Muscle of back (tissue), 3 donors: ENCODE measurements at regions not wholly inside any gene's neighbourhood (a gene's known extent, or its start where the extent isn't known, plus 50 kb on each side); places are given as distances from the start of the nearest gene placed in this dataset.

Experiments
- DNase-seq, 3 donors: peaks; one replicate each; pipeline versions ENCODE4 v3.0.0 to v3.0.0-alpha.2; 2013

- DNase-seq, result no peak
Measured at GRCh38 chr13:79829880-79830279, 348.9 kb downstream of the NDFIP2 start.

DNA sequence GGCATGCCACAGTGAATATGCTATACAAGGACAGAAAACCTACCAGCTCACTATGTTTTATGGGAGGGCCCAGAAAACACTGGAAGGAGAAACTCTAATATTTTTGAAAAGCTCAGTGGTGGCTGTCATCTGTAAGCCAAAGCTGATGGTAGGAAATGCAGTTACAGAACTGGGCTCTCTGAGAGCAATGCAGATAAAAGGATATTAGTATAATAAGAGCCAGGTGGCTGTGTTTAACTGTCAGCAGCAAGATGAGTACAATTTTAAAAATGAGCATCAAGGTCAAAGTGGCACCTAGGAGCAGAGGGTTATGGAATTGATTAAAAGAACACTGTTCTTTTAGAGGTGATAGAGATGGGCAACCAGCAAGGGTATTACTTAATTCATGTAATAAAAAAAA lies 345.0 kb downstream of the NDFIP2 start:
- DNase-seq, result no peak

DNA sequence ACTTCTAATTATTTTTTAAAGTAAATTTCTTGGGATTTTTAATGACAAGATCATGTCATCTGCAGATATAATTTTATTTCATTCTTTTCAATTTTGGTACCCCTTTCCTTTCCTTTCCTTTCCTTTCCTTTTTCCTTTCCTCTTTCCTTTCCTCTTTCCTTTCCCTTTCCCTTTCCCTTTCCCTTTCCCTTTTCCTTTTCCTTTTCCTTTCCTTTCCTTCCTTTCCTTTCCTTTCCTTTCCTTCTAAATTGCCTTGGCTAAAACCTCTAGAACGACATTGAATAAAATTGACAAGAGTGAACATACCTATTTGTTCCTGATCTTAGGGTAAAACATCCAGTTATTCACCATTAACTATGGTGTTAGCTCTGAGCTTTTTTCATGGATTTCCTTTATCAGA lies 334.1 kb downstream of the NDFIP2 start:
- DNase-seq, result no peak

DNA sequence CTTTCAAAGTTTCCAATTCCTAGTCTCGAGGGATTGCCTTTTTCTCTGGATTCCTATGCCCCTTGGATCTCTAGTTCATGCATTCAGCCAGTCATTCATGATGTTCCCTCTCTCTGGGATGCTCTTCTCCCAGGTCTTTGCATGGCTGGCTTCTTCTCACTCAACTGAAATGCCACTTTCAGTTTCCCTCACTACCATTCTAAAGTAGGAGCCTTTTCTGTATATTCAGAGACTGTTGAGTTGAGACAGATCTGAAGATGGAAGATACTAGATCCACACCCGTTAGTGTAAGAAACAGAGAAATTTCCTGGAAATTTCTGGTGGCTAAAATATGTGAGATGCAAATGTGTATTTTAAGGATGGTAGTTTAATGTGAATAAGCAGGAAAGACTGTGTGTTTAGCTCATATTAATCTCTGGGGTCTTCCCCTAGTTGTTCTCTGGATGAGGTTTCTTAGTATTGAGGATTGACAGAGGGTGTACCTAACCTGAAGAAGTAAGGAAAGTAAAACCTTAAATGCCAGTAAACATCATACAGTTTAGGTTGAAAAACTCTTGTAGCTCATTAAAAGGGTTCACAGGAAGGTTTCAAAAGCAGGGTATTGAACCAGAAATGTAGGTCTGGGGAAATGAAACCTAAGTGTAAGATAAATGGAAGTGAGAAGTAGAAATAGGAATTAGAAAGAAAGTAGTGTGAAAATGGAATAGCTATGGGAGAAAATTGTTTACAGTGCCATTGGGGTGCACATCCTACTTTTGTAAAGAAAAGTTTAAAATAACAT lies 331.3 kb downstream of the NDFIP2 start:
- DNase-seq, result no peak

GRCh38 chr13:79811170-79811569 lies 330.2 kb downstream of the NDFIP2 start:
- DNase-seq, result no peak

DNA sequence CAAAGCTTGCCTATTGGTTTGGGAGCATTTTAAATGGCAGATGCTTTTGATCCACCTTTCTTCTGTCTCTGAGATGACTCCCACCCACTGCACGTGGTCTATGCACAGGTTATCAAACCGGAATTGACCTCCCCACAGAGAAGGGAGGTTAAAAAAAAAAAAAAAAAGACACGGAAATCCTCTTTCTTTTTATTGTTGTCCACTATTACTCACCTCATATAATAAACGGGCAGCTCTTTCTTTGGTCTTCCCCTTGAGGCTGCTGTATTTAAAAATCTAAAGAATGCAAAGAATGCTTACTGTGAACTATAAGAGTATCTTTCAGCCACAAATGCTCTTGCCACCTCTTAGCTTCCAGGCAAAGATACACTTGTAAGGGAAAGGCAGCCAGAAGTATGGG lies 329.7 kb downstream of the NDFIP2 start:
- peak in 1 of 3 donors; percentile 30 for DNase-seq

GRCh38 chr13:79810018-79810417 lies 329.1 kb downstream of the NDFIP2 start:
- DNase-seq, result no peak

DNA sequence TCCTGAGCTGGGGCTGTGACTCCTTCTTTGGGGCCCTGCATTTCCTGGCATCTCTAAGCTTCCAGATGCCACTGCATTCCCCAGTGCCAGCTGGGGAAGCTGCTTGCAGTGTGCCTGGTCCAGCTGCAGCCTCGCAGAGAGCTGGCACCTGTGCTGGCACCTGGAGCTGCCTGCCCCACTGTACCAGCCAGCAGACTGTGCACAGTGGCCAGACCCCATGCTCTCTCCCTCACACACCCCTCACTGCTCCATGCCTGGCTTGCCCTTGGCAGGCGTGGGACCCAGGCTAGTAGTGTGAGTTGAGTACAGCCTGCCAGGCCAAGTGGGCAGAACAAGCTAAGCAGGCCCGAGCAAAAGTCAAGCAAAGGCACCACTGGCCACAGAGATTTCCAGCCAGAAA lies 327.5 kb downstream of the NDFIP2 start:
- no peak for DNase-seq

GRCh38 chr13:79807554-79807953 lies 326.6 kb downstream of the NDFIP2 start:
- DNase-seq, result no peak

DNA sequence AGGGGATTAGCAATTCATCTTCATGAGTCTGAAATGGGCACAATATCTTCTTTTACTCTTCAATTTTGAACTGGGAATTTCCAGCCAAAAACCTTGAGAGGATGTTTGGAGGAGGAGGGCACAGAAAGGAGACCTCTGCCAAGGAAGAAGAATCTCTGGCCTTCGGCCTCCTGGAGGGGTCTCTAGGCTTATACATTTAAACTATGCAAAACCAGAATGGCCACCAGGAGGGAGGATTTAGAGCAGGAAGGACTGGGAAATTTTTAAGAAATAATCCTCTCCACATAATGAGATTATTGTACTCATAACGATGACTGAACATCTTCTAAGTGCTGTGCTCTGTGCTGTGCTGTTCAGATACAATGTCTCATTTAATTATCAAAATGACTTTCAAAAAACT lies 325.9 kb downstream of the NDFIP2 start:
- DNase-seq, result no peak

DNA sequence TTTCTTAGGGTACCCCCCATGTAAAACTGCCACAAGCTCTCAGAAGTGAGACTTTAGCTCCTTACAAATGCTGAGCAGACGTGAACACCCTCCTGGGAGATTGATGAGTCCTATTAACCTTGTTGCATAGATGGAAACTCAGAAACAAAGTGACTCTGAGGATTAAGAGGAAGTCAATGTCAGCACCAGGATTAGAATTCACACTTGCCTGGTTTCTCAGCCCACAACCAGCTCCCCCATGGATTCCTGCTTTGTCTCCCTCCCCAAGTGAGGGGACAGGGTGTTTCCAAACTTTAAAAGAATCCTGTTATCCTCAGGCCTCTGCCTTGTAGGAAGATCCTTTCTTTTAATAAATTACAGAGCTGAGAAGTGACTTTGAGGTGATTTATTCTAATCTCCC lies 324.4 kb downstream of the NDFIP2 start:
- no peak for DNase-seq

GRCh38 chr13:79803989-79804388 lies 323.0 kb downstream of the NDFIP2 start:
- DNase-seq, result peak in 1 of 3 donors; percentile 8

DNA sequence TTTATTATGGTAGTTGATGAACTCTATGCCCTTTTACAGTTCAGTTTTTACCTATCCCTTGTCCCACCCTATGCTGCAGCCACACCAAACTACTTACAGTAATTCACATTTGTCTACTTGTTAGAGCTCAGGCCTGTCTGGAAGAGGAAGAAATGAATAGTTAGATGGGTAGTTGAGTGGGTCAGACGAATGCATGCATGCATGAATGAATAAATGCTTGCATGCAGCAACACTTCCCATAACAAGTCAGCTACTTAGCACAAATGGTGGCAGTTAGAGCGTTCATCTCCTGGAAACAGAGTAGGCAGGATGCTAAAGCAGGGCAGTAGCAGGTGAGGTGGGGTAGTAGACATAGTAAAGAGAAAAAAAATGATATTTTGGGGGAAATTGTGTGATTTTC lies 322.3 kb downstream of the NDFIP2 start:
- peak in 1 of 3 donors; percentile 1 for DNase-seq

- peak in 1 of 3 donors; percentile 34 for DNase-seq
Measured at GRCh38 chr13:79802389-79803085, 321.6 kb downstream of the NDFIP2 start.

DNA sequence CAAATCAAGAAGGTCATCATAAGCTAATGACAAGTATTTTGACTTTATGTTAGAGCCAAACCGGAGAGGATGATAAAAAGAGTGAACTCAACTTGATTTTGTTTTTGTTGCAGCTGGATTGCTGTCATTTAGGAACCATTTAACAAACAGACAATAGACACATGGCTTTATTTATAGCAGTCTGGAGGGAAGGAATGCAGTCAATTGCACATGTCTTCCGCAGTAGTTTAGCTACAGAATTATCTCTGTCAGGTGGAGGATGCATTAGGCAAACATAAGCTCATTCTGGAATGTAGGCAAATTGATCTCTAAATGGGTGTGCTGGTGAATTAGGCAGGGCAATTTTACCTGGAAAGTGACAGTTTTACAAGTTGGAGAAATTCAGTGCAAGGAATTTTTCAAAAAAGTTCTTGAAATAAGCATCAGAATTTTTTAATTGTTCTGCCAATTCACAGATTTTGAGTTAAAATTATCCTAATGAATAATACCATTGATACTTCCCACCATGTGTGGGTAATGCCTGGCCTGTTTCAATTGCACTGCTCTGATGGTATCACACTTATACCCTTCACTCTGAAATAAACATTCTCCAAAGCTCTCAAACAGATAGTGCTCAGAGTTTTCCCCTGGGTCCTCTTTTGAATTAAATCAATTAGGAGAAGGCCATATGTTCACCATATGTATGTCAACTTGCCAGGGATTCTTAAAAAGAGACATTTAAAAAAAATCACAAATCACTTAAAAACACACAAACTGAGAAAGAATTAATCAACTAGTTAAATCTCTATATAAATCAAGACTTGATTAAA lies 318.3 kb downstream of the NDFIP2 start:
- DNase-seq, result peak; percentile 42 to 73 (median 47)

GRCh38 chr13:79796136-79796535 lies 315.2 kb downstream of the NDFIP2 start:
- peak in 1 of 3 donors; percentile 32 for DNase-seq

DNA sequence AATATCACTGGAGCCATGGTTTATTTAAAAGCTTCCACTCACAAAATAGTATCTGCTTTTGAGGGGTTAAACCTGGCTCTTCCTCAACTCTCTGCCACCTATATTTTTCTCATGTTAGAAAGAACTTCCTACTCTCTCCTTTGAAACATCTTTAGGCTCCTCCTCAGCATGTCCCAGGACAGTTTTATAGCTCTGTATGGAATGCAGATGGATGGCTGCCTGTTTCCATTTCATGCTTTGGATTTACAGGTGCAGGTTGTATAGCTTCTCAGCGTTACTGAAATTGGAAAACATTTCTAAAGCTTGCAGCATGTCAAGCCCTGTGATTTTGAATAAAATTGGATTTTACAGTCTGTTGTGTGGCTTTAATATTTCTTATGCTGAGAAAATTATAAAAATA lies 314.0 kb downstream of the NDFIP2 start:
- DNase-seq, result peak in 1 of 3 donors; percentile 30

- no peak for DNase-seq
Measured at GRCh38 chr13:79792716-79793115, 311.8 kb downstream of the NDFIP2 start.

DNA sequence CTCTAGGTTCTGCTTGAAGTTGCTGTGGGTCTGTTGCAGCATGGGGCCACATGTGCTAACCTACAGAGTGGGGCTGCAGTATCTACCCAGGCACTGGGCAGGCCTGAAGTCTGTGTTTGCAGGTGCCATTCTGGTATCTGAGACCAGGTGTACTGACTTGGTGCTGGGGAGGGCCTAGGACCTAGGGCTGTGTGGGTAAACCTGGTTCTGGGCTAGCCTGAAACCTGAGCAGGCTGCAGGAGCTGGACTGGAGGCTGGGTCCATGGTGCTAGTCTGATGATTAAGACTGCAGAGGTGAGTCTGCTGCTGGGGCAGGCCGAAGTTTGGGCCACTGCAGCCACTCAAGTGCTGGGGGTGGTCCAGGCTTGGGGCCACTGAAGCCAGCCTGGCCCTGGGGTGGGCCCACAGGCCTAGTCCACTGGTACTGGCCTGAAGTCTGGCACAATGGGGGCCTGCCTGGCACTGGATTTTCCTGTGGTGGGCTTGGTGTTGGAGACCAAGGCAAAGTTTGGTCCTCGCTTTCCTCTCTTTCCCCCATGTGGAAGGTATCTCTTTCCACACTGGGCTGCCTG lies 310.6 kb downstream of the NDFIP2 start:
- no peak for DNase-seq

- no peak for DNase-seq
Measured at GRCh38 chr13:79786176-79786575, 305.2 kb downstream of the NDFIP2 start.

DNA sequence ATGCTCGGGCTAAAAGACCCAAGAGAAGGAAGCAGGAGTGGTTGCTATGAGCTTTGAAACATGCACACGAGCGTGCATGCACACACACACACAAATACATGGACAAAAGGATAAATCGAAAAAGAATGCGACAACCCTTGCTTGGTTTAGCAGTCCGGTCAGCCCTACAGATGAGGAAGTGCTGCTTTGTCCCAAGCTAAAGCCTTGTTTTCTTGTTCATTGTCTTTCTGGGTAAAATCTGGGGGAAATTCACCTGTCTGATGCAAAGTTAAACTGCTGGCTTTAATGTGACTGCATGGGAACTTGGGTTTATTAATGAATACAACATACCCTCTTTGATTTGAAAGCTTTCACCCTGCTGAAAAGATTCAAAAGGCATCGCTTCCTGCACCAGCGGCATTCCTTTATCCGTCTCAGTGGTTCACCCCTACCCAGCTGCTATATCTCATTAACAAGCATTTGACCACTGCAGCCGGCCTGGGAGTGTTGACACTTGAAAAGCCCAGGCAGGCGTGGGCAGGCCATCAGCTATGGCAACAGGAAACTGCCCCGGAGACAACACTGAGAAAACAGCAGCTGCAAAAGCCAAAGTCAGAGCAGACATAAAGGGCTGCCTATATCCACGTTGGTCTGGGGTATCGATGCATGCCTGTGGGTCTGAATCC lies 301.7 kb downstream of the NDFIP2 start:
- DNase-seq, result peak; percentile 66 to 82 (median 78)
